Mucosa of gallbladder (tissue), 1 donor: ENCODE measurements at regions not wholly inside any gene's neighbourhood (a gene's known extent, or its start where the extent isn't known, plus 50 kb on each side); places are given as distances from the start of the nearest gene placed in this dataset.
"Not testable (repeated sequence)": the region's sequence is repeated elsewhere in the genome, so short reads cannot be mapped to it uniquely, and the experiment has no call there.

Experiments used
- DNase-seq: peaks from one replicate; pipeline ENCODE4 v3.0.0-alpha.2; 2020; ENCODE audit warnings: low spot score
- donor health status: DM: no; HTN: no; CAD: no.

DNA sequence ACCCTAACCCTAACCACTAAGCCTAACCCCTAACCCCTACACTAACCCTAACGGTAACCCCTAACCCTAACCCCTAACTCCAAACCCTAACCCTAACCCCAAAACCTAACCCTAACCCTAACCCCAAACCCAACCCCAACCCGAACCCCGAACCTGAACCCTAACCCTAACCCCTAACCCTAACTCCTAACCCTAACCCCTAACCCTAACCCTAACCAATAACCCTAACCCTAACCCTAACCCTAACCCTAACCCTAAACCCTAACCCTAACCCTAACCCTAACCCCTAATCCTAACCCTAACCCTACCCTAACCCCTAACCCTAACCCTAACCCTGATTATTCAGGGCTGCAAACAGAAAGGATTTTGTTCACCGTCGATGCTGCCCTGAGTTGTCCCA lies 144.6 kb upstream of the DUSP22 start:
- DNase-seq: not testable (repeated sequence)

DNA sequence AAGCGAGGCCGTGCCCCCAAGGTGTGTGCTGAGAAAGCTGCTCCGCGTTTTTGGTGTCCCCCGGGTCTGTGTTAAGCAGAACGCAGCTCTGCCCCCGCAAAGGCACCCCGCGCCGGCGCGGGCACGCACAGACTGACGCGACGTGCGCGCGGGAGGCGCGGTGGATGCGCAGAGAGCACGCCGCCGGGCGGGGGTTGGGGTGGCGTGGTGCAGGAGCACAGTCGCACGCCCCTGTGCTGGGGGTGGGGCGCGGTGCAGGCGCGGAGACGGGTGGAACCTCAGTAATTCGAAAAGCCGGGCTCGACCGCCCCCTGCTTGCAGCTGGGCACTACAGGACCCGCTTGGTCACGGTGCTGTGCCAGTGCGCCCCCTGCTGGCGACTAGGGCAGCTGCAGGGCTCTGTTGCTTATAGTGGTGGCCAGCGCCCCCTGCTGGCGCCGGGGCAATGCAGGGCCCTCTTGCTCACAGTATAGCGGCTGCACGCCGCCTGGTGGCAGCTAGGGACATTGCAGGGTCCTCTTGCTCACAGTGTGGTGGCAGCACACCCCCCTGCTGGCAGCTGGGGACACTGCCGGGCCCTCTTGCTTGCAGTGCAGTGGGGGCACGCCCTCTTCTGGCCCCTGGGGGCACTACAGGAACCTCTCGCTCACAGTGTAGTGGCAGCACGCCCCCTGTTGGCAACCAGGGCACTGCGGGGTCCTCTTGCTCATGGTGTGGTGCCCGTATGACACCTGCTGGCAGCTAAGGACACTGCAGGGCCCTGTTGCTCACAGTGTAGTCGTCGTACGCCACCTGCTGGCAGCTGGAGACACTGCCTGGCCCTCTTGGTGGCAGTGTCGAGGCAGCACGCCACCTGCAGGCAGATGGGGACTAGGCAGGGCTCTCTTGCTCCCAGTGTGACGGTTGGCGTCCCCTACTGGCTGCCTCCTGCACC lies 144.0 kb upstream of the DUSP22 start:
- not testable (repeated sequence) for DNase-seq

DNA sequence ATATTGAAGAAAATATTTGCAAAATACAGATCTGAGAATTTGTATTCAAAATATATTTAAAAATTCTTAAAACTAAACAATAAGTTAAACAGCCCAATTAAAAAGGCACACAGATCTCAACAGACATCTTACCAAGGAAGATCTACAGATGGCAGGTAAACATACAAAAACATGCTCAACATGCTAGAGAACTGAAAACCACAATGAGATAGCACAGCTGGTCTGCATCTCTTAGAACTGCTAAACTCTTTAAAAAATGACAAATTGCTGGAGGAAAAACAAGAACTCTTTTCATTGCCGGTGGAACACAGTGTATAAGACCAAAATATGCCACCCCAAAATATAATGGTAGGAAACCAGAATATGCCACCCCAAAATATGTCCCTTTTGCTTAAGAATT lies 142.1 kb upstream of the DUSP22 start:
- DNase-seq: not testable (repeated sequence)

DNA sequence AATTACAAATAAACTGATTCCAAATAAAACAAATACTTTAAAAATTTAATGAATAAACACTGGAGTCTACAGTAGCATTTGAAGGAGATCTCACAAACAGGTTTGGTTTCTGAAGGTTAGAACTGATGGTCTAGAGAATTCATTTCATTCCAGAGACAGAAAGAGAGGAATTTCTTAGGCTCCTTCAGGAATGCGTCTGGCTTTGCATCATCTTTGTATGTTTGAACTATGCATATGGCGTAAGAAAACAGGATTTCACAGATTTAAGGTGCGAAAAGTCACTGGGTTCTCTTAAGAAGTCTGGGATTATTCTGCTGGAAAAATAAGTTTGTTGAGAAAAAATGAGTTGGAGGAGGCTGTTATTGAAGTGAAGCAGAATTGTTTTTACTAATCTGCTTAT lies 139.9 kb upstream of the DUSP22 start:
- DNase-seq: not testable (repeated sequence)

DNA sequence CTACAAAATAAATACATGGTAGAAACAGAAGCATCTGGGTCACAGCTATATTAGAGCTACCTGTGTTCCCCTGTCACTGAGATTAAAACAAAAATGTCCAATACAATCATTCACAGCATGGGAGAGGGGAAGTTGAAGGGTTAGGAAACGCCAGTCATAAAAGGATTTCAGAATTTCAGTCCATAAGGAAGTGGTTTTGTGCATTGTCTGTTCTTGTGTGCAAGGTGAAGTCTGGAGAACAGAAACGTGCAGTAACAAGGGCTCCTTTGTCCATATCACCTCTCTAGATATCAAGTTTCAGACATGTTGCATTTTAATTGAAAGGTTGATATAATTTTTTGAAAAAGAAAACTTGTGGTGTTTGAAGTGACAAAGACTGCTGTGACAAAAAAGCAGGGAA lies 139.3 kb upstream of the DUSP22 start:
- DNase-seq: not testable (repeated sequence)

DNA sequence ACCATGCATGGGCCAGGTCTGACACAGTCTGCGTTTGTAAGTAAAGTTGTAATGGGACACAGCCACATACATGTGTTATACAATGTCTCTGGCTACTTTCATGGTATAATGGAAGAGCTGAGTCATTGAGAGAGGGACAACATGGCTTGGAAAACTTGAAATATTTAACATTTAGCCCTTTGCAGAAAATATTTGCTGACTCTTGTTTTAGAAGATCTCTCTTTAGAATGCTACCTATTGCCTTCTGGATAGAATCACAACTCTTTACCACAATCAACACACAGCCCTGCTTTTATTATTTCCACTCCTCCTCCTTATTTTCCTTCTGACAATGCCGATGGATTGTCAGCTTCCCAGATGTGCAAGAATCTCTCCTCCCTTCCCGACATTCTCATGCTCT lies 138.4 kb upstream of the DUSP22 start:
- DNase-seq: not testable (repeated sequence)

DNA sequence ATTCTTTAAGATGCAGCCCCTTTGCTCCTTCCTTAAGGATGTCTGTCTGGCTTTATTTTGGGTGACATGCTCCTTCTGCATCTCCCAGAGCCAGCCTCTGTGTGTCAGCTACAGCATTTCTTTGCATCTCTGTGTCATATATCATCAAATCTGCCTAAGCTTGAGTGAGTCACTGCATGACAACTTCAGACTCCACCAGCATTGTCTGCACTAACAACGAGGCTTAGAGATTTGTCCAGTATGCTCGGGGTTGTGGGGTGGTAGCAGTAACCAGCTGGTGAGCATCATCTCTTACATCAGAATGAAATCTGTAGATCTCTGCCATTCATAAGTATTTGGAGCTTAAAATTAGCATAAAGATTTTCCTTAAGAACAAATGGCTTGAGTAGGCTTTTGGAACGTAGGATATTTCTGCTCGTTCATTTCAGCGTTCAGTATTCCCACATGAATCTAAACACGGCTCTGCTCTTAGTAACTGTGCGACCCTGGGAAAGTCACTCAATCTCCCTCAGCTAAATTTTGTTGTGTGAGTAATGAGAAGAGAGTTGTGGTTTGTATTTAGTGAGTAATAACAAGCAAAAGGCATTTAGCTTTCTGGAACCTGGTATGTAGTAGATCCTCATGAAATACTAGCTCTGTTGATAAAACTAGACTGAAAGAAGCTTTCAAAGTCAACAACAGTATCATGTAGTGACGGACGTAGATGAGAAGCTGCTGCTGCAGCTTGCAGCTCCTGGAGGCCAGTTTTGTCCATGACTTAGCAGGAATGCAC lies 137.8 kb upstream of the DUSP22 start:
- not testable (repeated sequence) for DNase-seq

DNA sequence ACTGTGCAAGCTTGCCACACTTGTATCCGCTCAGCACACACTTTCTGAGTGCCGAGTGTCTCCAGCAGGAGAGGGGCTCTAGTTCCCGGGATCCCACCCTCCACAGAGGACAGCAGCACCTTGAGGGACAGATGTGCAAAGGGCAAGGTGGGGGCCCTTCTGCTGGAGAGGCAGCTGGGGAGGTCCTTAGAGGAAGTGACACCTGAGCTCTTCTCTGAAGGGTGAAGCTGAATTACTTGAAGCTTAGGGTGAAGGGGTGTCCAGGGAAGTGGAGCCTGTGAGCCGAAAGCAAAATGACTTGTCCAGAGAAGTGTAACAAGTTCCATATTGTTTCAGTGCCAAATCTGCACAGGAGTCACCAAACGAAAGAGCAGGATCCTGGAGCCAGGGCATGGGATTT lies 136.3 kb upstream of the DUSP22 start:
- no peak for DNase-seq

DNA sequence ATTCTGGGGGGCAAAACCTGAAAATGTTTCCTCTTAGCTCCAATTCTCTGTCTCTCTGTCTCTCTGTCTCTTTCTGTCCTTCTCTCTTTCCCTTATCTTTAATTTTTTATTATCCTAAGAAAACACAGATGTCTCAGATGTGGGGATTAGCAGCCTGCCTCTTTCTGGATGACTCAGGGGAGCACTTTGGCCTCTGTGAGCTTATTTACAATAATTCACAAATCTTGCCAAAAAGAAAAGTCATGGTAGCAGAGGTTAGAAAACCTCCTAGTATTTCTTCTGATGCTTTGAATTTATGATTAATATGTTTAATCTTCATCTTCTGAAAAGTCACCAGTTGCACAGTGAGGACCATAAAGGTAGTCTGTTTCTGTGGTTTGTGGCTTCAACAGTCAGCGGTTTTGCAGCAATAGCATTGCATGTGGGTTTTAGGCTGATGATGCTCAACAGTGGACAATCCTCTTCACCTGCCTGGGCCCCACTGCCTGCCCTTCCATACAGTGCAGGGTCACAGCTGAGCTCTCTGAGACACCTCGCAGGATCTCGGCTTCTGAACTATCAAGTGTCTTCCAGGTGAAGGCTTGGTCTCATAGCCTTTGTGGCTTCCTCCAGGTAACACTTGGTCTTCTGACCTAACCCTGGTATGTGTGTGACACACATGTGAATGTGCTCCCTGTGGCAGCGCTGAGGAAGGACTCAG lies 135.7 kb upstream of the DUSP22 start:
- not testable (repeated sequence) for DNase-seq

DNA sequence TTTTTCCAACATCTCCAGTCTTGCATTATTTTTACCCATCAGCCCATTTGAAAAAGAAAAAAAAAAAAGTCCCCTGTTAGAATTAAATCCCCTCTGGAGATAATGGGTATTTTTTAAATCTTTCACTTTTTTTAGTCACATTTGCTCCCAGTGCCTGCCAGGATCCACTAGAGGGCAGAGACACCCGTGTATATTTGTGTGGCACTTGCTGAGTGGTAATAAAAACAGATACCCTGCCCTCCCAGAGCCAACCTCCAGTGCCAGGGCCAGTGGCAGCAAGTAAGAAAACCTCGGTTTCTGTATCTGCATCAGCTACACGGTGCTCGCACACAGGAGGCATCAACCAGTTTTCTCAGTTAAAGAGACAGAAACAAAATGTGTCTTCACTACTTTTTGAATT lies 135.1 kb upstream of the DUSP22 start:
- DNase-seq: not testable (repeated sequence)

DNA sequence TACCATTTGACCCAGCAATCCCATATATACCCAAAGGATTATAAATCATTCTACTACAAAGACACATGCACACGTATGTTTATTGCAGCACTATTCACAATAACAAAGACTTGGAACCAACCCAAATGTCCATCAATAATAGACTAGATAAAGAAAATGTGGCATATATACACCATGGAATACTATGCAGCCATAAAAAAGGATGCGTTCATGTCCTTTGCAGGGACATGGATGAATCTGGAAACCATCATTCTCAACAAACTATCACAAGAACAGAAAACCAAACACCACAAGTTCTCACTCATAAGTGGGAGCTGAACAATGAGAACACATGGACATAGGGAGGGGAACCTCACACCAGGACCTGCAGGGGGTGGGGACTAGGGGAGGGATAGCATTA lies 130.6 kb upstream of the DUSP22 start:
- not testable (repeated sequence) for DNase-seq

DNA sequence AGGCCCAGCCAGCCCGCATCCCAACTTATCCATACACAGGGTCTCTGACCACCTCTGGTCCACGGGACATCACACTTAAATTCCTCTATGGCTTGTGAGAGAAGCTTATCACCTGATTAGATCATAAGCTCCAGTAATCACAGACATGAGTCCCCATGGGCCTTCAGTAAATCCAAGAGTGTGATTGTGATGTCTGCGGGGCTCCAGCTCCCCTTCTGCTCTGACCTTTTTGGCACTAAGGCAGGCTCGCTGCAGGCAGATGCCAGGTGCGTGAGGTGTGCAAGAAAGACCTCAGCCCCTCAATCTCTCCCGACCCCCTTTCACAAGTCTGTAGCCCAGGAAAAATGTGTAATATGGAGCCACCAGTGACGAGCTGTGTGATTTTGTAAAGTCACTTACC lies 127.6 kb upstream of the DUSP22 start:
- DNase-seq: no peak

DNA sequence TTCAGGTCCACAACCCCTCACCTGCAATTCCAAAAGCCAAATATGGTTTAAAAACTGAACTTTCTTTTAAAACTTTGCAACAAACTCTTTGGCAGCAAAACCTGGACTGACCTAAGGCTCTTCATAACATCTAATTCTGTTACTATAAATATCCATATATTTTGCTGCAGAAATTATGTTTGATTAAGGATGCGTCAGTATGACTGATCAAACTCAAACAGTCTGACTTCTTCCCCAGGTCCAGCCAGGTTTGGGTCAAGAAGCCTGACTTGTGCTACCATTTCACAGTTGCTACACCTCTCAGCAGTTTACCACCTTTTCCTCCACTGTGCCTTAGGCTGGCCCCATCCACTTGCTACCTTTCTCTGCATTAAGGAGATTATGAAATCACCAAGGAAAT lies 127.0 kb upstream of the DUSP22 start:
- no peak for DNase-seq

DNA sequence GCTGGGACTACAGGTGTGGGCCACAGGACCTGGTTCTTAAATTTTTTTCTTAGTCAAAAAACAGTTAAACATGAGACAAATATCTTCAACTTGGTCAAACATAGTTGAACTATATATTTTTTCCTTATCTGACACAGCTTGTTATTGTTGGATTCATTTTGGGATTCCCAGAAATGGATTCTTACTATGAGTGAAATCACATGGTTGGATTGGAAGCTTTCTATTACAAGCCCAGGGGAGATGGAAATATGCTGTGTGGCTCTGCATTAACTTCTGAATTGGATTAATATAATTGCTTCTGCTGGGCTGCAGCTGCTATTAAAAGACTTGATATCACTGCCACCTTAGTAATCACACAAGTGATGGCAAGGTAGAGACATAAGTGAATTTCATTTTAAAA lies 126.4 kb upstream of the DUSP22 start:
- DNase-seq: no peak

DNA sequence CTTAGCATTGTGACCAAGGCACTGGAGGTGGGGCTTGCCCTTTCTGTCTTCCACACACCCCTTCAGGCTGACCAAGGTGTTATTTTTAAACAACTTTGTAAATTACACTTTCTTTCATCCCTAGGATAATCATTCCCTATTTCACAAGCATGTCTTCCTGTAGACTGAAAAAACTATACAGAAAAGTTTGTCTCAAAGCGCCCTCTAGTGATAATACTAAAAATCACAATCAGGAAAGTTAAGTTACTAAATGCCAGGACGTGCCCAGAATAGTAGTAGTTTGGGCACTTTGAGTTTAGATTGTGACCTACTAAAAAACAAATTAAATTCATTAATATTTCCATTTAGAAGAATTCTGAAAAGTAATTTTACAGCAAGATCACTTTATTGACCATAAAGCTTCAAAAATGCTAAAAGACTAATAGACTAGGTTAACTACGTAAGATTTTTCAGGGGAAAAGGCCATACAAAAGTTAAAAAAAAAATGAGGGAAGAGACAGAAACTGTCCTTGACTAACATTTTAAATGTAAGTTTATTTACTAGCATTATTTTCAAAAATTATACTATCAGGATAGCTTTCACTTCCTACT lies 123.3 kb upstream of the DUSP22 start:
- DNase-seq: no peak

DNA sequence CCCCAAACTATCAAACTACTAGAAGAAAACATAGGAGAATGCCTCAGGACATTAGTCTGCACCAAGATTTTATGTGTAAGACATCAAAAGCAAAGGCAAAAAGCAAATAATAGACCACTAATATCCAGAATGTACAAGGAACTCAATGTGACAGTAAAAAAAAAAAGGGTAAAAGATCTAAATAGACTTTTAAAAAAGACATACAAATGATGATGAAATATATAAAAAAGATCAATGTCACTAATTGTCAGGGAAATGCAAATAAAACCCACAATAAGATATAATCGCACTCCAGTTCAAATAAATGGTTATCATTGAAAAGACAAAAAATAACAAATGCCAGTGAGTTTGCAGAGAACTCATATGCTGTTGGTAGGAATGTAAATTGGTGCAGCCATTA lies 118.3 kb upstream of the DUSP22 start:
- DNase-seq: no peak

DNA sequence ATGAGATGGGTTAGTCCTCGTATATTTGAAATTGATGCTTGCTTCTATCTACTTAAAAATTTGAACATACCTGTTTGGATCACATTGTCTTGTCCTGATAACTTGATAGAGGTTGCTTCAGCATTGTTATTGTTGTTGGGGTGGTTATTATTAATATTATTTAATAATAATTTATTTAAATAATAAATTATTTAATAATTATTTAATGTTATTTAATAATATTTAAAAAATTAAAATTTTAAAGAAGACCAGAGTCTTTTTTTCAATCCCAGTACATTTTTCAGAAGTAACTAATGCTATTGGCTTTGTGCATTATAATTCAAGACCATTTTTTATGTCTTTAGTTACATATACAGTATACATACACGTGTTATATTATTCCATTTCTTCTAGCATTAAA lies 116.6 kb upstream of the DUSP22 start:
- no peak for DNase-seq

DNA sequence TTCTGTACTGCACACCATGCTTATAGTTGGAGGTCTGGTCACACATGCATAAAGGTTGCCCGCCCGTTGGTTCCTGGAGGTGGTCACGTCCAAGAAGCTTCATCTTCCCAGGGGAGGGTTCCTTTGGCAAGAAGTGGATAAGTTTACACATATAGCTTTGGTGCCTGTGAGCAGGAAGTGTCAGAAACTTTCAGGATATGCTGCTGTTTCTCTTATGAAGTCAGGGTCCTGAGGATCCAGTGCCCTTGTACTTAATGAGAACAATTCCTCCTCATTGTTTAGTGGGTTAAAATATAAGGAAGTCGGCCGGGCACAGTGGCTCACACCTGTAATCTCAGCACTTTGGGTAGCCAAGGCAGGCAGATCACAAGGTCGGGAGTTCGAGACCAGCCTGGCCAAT lies 115.5 kb upstream of the DUSP22 start:
- DNase-seq: no peak

DNA sequence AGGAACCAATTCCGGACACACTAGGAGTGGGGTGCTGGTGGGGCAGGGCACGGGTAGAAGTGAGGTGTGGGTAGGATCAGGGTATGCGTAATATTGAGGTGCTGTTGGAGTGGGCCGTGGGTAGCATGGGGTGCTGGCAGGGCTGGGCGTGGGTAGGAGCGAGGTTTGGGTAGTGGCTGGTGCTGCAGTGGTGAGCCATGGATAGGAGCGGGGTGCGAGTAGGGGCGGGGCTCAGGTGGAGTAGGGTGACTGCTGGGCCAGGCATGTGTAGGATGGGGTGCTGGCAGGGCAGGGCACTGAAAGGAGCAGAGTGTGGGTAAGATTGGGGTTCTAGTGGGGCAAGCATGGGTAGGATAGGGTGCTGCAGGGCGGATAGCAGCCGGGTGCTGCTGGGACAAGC lies 114.2 kb upstream of the DUSP22 start:
- DNase-seq: no peak

DNA sequence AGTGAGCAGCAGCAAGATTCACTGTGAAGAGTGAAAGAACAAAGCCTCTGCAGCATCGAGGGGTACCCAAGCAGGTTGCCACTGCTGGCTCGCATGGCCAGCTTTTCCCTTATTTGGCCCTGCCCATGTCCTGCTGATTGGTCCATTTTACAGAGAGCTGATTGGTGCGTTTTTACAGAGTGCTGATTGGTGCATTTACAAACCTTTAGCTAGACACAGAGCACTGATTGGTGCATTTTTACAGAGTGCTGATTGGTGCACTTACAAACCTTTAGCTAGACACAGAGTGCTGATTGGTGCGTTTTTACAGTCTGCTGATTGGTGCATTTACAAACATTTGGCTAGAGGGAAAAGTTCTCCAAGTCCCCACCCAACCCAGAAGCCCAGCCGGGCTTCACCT lies 113.4 kb upstream of the DUSP22 start:
- DNase-seq: not testable (repeated sequence)

DNA sequence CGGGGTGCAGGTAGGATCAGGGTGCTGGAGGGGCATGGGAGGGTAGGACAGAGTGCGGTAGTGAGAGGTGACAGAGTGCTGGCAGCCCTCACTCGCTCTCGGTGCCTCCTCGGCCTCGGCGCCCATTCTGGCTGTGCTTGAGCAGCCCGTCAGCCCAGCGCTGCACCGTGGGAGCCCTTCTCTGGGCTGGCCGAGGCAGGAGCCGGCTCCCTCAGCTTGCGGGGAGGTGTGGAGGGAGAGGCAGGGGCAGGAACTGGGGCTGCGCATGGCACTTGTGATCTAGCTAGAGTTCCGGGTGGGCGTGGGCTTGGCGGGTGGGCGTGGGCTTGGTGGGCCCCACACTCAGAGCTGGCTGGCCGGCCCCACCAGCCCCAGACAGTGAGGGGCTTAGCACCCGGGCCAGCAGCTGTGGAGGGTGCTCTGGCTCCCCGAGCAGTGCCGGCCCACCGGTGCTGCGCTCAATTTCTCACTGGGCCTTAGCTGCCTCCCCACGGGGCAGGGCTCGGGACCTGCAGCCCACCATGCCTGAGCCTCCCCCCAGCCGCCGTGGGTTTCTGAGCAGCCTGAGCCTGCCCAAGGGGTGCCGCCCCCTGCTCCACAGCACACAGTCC lies 112.8 kb upstream of the DUSP22 start:
- DNase-seq: no peak
